ENCODE measurements at regions not wholly inside any gene's neighbourhood (a gene's known extent, or its start where the extent isn't known, plus 50 kb on each side); places are given as distances from the start of the nearest gene placed in this dataset.

GRCh38 chr12:115183752-115184151 lies 499.8 kb upstream of the TBX3 start:
- H3K4me3 ChIP-seq (ENCODE audit: low read depth, low read length): no peak overlapping the region
- no peak for TF ChIP-seq CTCF (IDR thresholded peaks at IDR 0.05; ENCODE audit: borderline replicate concordance, insufficient read depth, low read depth, low read length)

GRCh38 chr12:115177899-115178298 lies 493.9 kb upstream of the TBX3 start:
- no peak for TF ChIP-seq CTCF (IDR thresholded peaks at IDR 0.05; ENCODE audit: borderline replicate concordance, insufficient read depth, low read depth, low read length)
- H3K4me3 ChIP-seq (ENCODE audit: low read depth, low read length): no peak overlapping the region

GRCh38 chr12:115176741-115177400 lies 492.9 kb upstream of the TBX3 start:
- no peak for TF ChIP-seq CTCF (IDR thresholded peaks at IDR 0.05; ENCODE audit: borderline replicate concordance, insufficient read depth, low read depth, low read length)
- H3K4me3 ChIP-seq (ENCODE audit: low read depth, low read length): no peak overlapping the region

GRCh38 chr12:115174920-115175319 lies 490.9 kb upstream of the TBX3 start:
- TF ChIP-seq CTCF (IDR thresholded peaks at IDR 0.05; ENCODE audit: borderline replicate concordance, insufficient read depth, low read depth, low read length): no peak
- H3K4me3 ChIP-seq (ENCODE audit: low read depth, low read length): no peak overlapping the region

- no peak overlapping the region for H3K4me3 ChIP-seq (ENCODE audit: low read depth, low read length)
- no peak for TF ChIP-seq CTCF (IDR thresholded peaks at IDR 0.05; ENCODE audit: borderline replicate concordance, insufficient read depth, low read depth, low read length)
Observed at GRCh38 chr12:115172521-115172920, 488.5 kb upstream of the TBX3 start.

GRCh38 chr12:115169981-115170380 lies 486.0 kb upstream of the TBX3 start:
- H3K4me3 ChIP-seq (ENCODE audit: low read depth, low read length): no peak overlapping the region
- TF ChIP-seq CTCF (IDR thresholded peaks at IDR 0.05; ENCODE audit: borderline replicate concordance, insufficient read depth, low read depth, low read length): no peak

- no peak overlapping the region for H3K4me3 ChIP-seq (ENCODE audit: low read depth, low read length)
- TF ChIP-seq CTCF (IDR thresholded peaks at IDR 0.05; ENCODE audit: borderline replicate concordance, insufficient read depth, low read depth, low read length): no peak
Observed at GRCh38 chr12:115166698-115167315, 482.8 kb upstream of the TBX3 start.

Data from GM12875 (cell line).